HCT116 (cell line): ENCODE measurements at regions not wholly inside any gene's neighbourhood (a gene's known extent, or its start where the extent isn't known, plus 50 kb on each side); places are given as distances from the start of the nearest gene placed in this dataset.

Source experiments
- ATAC-seq: fragments of 200-7000 bp; cut with Tn5 transposase; 2 replicates; pipeline ENCODE4 v1.9.1; 2020; ENCODE audit warnings: mild to moderate bottlenecking, moderate library complexity
- BruUV-seq: library from RNA; stranded (reverse); fragments of 400-500 nt; replicated peaks from 2 replicates; lab custom pipeline; 2021; lab: Mats Ljungman, UMichigan
- CTCF ChIA-PET: fragments of 300-600 bp; sonication (Branson Sonifier 250); formaldehyde crosslinking; loops from one replicate; lab custom pipeline; 2021; ENCODE audit warnings: antibody characterized with exemption; lab: Charles Lee
- POLR2A ChIA-PET: fragments of 300-600, 350-600 bp; sonication (Branson Sonifier 250); formaldehyde crosslinking; loops from one replicate; lab custom pipeline; 2021; ENCODE audit warnings: antibody characterized with exemption; lab: Charles Lee
- RAD21 ChIA-PET, 2 experiments: fragments of 300-600 bp; sonication (Branson Sonifier 250); formaldehyde crosslinking; loops; one replicate each; lab custom pipeline; 2023; ENCODE audit warnings: low total read pairs in 2 of 2; ENCODE audit not compliant: uncharacterized antibody in 2 of 2, unreplicated experiment in 2 of 2, low non-redundant PET in 1 of 2; lab: Charles Lee
- DNase-seq: peaks from one replicate; pipeline ENCODE4 v3.0.0-alpha.2; 2010; ENCODE audit warnings: low read depth, low spot score
- H2AFZ ChIP-seq: fragments of 200-600 bp; shearing (Covaris generic), sonication (generic); 2 replicates; pipeline ENCODE4 v1.6.1; 2017; ENCODE audit warnings: low read depth, mixed run types, mixed read lengths, antibody characterized with exemption, low read length; ENCODE audit not compliant: poor library complexity, severe bottlenecking
- H3K27ac ChIP-seq: 2 replicates; pipeline ENCODE4 v1.5.1; 2012; ENCODE audit warnings: low read depth, low read length
- H3K27me3 ChIP-seq: fragments of 200-600 bp; sonication (generic); 2 replicates; pipeline ENCODE4 v1.6.1; 2016; ENCODE audit warnings: mixed run types, low read length, mixed read lengths; ENCODE audit not compliant: insufficient read depth
- H3K36me3 ChIP-seq, 2 experiments: fragments of 200-500 bp in 1 of 2; fragments of 200-600 bp in 1 of 2; sonication (Bioruptor generic) in 1 of 2; sonication (generic) in 1 of 2; 2 replicates each; pipeline versions ENCODE4 v1.5.1 to v1.6.1; 2014 to 2016; ENCODE audit warnings: low read length in 2 of 2, inconsistent platforms in 1 of 2, mixed read lengths in 1 of 2, mixed run types in 1 of 2; ENCODE audit not compliant: insufficient read depth in 2 of 2, control insufficient read depth in 1 of 2
- H3K4me1 ChIP-seq, 2 experiments: fragments of 200-600 bp in 1 of 2; sonication (generic) in 1 of 2; 2 replicates each; pipeline versions ENCODE4 v1.5.1 to v1.6.1; 2012 to 2017; ENCODE audit warnings: low read length in 2 of 2, inconsistent platforms in 1 of 2, mild to moderate bottlenecking in 1 of 2, mixed read lengths in 1 of 2, mixed run types in 1 of 2, moderate library complexity in 1 of 2; ENCODE audit not compliant: insufficient read depth in 2 of 2, control insufficient read depth in 1 of 2
- H3K4me2 ChIP-seq: fragments of 200-600 bp; sonication (generic); 2 replicates; pipeline ENCODE4 v1.6.1; 2017; ENCODE audit warnings: mixed run types, low read length, mixed read lengths
- H3K4me3 ChIP-seq, 2 experiments: fragments of 200-600 bp in 1 of 2; sonication (generic) in 1 of 2; replicated peaks in 1 of 2; 2 replicates each; pipeline ENCODE4 v1.5.1; 2011 to 2016; ENCODE audit warnings: low read length in 2 of 2, control low read depth in 1 of 2, low read depth in 1 of 2, mild to moderate bottlenecking in 1 of 2, mixed read lengths in 1 of 2, mixed run types in 1 of 2
- H3K79me2 ChIP-seq: fragments of 200-600 bp; sonication (generic); 2 replicates; pipeline ENCODE4 v1.6.1; 2017; ENCODE audit warnings: mild to moderate bottlenecking, mixed run types, low read length, moderate library complexity, mixed read lengths; ENCODE audit not compliant: insufficient read depth
- H3K9ac ChIP-seq: fragments of 200-600 bp; sonication (generic); 2 replicates; pipeline ENCODE4 v1.6.1; 2016; ENCODE audit warnings: low read length, mixed read lengths
- H3K9me2 ChIP-seq: fragments of 200-600 bp; sonication (generic), shearing (Covaris generic); 2 replicates; pipeline ENCODE4 v1.6.1; 2017; ENCODE audit warnings: mixed run types, mild to moderate bottlenecking, moderate library complexity; ENCODE audit not compliant: insufficient read depth
- H3K9me3 ChIP-seq, 2 experiments: fragments of 200-500 bp in 1 of 2; fragments of 200-600 bp in 1 of 2; sonication (Bioruptor generic) in 1 of 2; sonication (generic) in 1 of 2; 2 replicates each; pipeline ENCODE4 v1.6.1; 2014 to 2017; ENCODE audit warnings: low read length in 2 of 2, mixed read lengths in 2 of 2, inconsistent platforms in 1 of 2, low read depth in 1 of 2, mild to moderate bottlenecking in 1 of 2, mixed run types in 1 of 2, moderate library complexity in 1 of 2; ENCODE audit not compliant: control insufficient read depth in 1 of 2, insufficient read depth in 1 of 2
- H4K20me1 ChIP-seq: fragments of 200-600 bp; sonication (generic), shearing (Covaris generic); 2 replicates; pipeline ENCODE4 v1.6.1; 2017; ENCODE audit warnings: mixed run types, mild to moderate bottlenecking, moderate library complexity; ENCODE audit not compliant: insufficient read depth
- CBX3 ChIP-seq: IDR thresholded peaks from 2 replicates; pipeline ENCODE4 v1.6.1; 2012; ENCODE audit warnings: low read depth
- CEBPB ChIP-seq: IDR thresholded peaks from 2 replicates; pipeline ENCODE4 v1.6.1; 2012; ENCODE audit warnings: low read depth
- ELF1 ChIP-seq: IDR thresholded peaks from 2 replicates; pipeline ENCODE4 v1.6.1; 2012; ENCODE audit warnings: low read depth, borderline replicate concordance
- EZH2 ChIP-seq: fragments of 200-600 bp; sonication (generic); IDR thresholded peaks from 2 replicates; pipeline ENCODE4 v1.6.1; 2017; ENCODE audit warnings: antibody characterized with exemption, mixed run types
- EZH2phosphoT487 ChIP-seq: fragments of 200-600 bp; IDR thresholded peaks from 2 replicates; pipeline ENCODE4 v1.6.1; 2018; ENCODE audit warnings: antibody characterized with exemption, borderline replicate concordance
- FOSL1 ChIP-seq: IDR thresholded peaks from 2 replicates; pipeline ENCODE4 v1.6.1; 2012; ENCODE audit warnings: low read depth
- JUND ChIP-seq: IDR thresholded peaks from 2 replicates; pipeline ENCODE4 v1.6.1; 2012
- POLR2A ChIP-seq: IDR thresholded peaks from 2 replicates; pipeline ENCODE4 v1.7.0; 2011; ENCODE audit warnings: borderline replicate concordance; ENCODE audit not compliant: insufficient read depth, insufficient read length; ENCODE audit errors: extremely low read depth
- RAD21 ChIP-seq: IDR thresholded peaks from 2 replicates; pipeline ENCODE4 v1.6.1; 2012; ENCODE audit warnings: low read depth, mild to moderate bottlenecking
- SIN3A ChIP-seq: IDR thresholded peaks from 2 replicates; pipeline ENCODE4 v1.6.1; 2012; ENCODE audit warnings: low read depth
- SP1 ChIP-seq: IDR thresholded peaks from 2 replicates; pipeline ENCODE4 v1.6.1; 2012; ENCODE audit warnings: low read depth
- TCF7L2 ChIP-seq: IDR thresholded peaks from 2 replicates; pipeline ENCODE4 v1.7.0; 2011; ENCODE audit warnings: borderline replicate concordance, inconsistent platforms; ENCODE audit not compliant: insufficient read depth, insufficient read length; ENCODE audit errors: extremely low read depth
- YY1 ChIP-seq: IDR thresholded peaks from 2 replicates; pipeline ENCODE4 v1.6.1; 2011; ENCODE audit warnings: low read length, low read depth, moderate library complexity, mild to moderate bottlenecking; ENCODE audit not compliant: insufficient replicate concordance; ENCODE audit errors: extremely low read depth
- ZBTB33 ChIP-seq: IDR thresholded peaks from 2 replicates; pipeline ENCODE4 v1.6.1; 2011; ENCODE audit warnings: mild to moderate bottlenecking, low read length, moderate library complexity; ENCODE audit not compliant: insufficient replicate concordance; ENCODE audit errors: extremely low read depth
- ZNF274 ChIP-seq: fragments of 200-500 bp; sonication (Bioruptor generic); IDR thresholded peaks from 2 replicates; pipeline ENCODE4 v1.6.1; 2014; ENCODE audit warnings: mild to moderate bottlenecking, low read depth, low read length, inconsistent platforms
- intact Hi-C: fragments of 100-400 bp; cut with micrococcal nuclease; formaldehyde crosslinking; loops from 2 replicates; pipeline ENCODE4 v1.10.0; 2022
- TF ChIP-seq, protein P1 (sequence below), 3 experiments: fragments of 200-600 bp in 1 of 3; sonication (generic) in 1 of 3; IDR thresholded peaks in 2 of 3; conservative IDR thresholded peaks in 1 of 3; 2 replicates each; pipeline ENCODE4 v1.5.1; 2012 to 2017; ENCODE audit warnings: low read depth in 2 of 3, low read length in 2 of 3, antibody characterized with exemption in 1 of 3, borderline replicate concordance in 1 of 3, control low read depth in 1 of 3, mild to moderate bottlenecking in 1 of 3, mixed read lengths in 1 of 3, mixed run types in 1 of 3, moderate library complexity in 1 of 3; ENCODE audit not compliant: insufficient read depth in 1 of 3
- TF ChIP-seq, protein P2 (sequence below): IDR thresholded peaks from 2 replicates; pipeline ENCODE4 v1.6.1; 2012

DNA sequence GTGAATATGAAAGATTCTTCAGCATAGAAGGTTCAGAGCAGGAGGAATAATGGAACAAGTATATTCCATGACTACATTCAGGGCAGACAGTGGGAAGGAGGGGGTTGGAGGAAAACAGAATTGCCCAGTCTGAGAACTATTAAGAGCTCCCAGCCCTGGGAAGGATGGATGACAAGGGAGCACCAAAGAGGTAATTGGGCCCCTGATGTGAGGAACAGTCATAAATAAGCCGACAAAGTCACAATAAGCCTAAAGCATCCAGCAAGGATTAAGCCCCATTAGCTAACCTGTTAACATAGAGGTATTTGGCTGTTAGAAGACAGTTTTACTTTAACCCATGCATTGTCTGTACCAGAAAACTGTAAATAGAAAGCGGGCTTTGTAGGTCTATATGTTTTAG, 348.7 kb upstream of the SEMA6A start:
- POLR2A ChIA-PET = no interaction called here

More for the DNA sequence above, 348.7 kb upstream of the SEMA6A start:
- H3K79me2 ChIP-seq = no peaks in the 10 kb centered on the region
- TF ChIP-seq SIN3A = no peak
- no peak for TF ChIP-seq JUND
- TF ChIP-seq EZH2 = no peak
- no peak for TF ChIP-seq ELF1
- TF ChIP-seq RAD21 = no peak
- no peak for TF ChIP-seq ZBTB33
- TF ChIP-seq SP1 = no peak
- TF ChIP-seq, protein P1, sequence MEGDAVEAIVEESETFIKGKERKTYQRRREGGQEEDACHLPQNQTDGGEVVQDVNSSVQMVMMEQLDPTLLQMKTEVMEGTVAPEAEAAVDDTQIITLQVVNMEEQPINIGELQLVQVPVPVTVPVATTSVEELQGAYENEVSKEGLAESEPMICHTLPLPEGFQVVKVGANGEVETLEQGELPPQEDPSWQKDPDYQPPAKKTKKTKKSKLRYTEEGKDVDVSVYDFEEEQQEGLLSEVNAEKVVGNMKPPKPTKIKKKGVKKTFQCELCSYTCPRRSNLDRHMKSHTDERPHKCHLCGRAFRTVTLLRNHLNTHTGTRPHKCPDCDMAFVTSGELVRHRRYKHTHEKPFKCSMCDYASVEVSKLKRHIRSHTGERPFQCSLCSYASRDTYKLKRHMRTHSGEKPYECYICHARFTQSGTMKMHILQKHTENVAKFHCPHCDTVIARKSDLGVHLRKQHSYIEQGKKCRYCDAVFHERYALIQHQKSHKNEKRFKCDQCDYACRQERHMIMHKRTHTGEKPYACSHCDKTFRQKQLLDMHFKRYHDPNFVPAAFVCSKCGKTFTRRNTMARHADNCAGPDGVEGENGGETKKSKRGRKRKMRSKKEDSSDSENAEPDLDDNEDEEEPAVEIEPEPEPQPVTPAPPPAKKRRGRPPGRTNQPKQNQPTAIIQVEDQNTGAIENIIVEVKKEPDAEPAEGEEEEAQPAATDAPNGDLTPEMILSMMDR (IDR thresholded peaks at IDR 0.05 in 2 of 3, conservative IDR thresholded peaks at IDR 0.05 in 1 of 3; ENCODE audit: borderline replicate concordance in 1 of 3, insufficient read depth in 1 of 3, low read depth in 2 of 3, low read length in 2 of 3) = no peak
- TF ChIP-seq, protein P2, sequence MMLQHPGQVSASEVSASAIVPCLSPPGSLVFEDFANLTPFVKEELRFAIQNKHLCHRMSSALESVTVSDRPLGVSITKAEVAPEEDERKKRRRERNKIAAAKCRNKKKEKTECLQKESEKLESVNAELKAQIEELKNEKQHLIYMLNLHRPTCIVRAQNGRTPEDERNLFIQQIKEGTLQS = no peak
- TF ChIP-seq ZNF274 = no peak
- no peak for TF ChIP-seq TCF7L2
- no peak for TF ChIP-seq POLR2A
- no peak for TF ChIP-seq FOSL1
- no peak for TF ChIP-seq CBX3
- no peak for TF ChIP-seq YY1
- no peak for TF ChIP-seq CEBPB
- TF ChIP-seq EZH2phosphoT487 = no peak
- TF ChIP-seq, all 23 proteins: peak for 0
- BruUV-seq = no TSS peak
- H2AFZ ChIP-seq = no peak overlapping the region
- H4K20me1 ChIP-seq = no peaks in the 10 kb centered on the region
- no peaks in the 10 kb centered on the region for H3K9me3 ChIP-seq
- DNase-seq = no peak
- no peak overlapping the region for H3K9ac ChIP-seq
- H3K4me3 ChIP-seq = no peak overlapping the region
- intact Hi-C loops = no loop called here
- no peaks in the 10 kb centered on the region for H3K36me3 ChIP-seq
- no peaks in the 10 kb centered on the region; the same call in 1 of the 2 replicates for H3K9me2 ChIP-seq
- H3K4me2 ChIP-seq = no peak overlapping the region
- no peaks in the 10 kb centered on the region for H3K27me3 ChIP-seq
- ATAC-seq = no peak
- ChIA-PET RAD21 (no interaction called here), CTCF (no interaction called here)
- no peaks in the 10 kb centered on the region for H3K4me1 ChIP-seq
- no peak overlapping the region for H3K27ac ChIP-seq
